Hematopoietic multipotent progenitor cell treated with erythropoietin and hydrocortisone succinate and interleukin-3 and kit ligand, for 17 days (in vitro differentiated cells): ENCODE measurements at regions not wholly inside any gene's neighbourhood (a gene's known extent, or its start where the extent isn't known, plus 50 kb on each side); places are given as distances from the start of the nearest gene placed in this dataset.

Experiments
- DNase-seq: peaks from one replicate; pipeline ENCODE4 v3.0.0-alpha.2; 2015; ENCODE audit warnings: low spot score

- no peak for DNase-seq
Measured at GRCh38 chr6:91173651-91174050, 586.8 kb upstream of the MAP3K7 start.

- no peak for DNase-seq
Measured at GRCh38 chr6:91173186-91173585, 586.3 kb upstream of the MAP3K7 start.

- DNase-seq = no peak
Measured at GRCh38 chr6:91171754-91172462, 585.0 kb upstream of the MAP3K7 start.

- DNase-seq = no peak
Measured at GRCh38 chr6:91167846-91168245, 581.0 kb upstream of the MAP3K7 start.

- no peak for DNase-seq
Measured at GRCh38 chr6:91166271-91167046, 579.6 kb upstream of the MAP3K7 start.

- DNase-seq = no peak
Measured at GRCh38 chr6:91164105-91164504, 577.2 kb upstream of the MAP3K7 start.

- DNase-seq = no peak
Measured at GRCh38 chr6:91161246-91161645, 574.4 kb upstream of the MAP3K7 start.

- no peak for DNase-seq
Measured at GRCh38 chr6:91155129-91155785, 568.4 kb upstream of the MAP3K7 start.

GRCh38 chr6:91152824-91153223 is 566.0 kb upstream of the MAP3K7 start:
- DNase-seq = no peak

GRCh38 chr6:91149956-91150705 is 563.3 kb upstream of the MAP3K7 start:
- no peak for DNase-seq

GRCh38 chr6:91149246-91149955 is 562.5 kb upstream of the MAP3K7 start:
- DNase-seq = no peak

GRCh38 chr6:91144126-91144525 is 557.3 kb upstream of the MAP3K7 start:
- DNase-seq = no peak

- DNase-seq = no peak
Measured at GRCh38 chr6:91142154-91142553, 555.3 kb upstream of the MAP3K7 start.

GRCh38 chr6:91141346-91141745 is 554.5 kb upstream of the MAP3K7 start:
- no peak for DNase-seq

- no peak for DNase-seq
Measured at GRCh38 chr6:91140449-91140848, 553.6 kb upstream of the MAP3K7 start.

- DNase-seq = no peak
Measured at GRCh38 chr6:91137286-91137685, 550.4 kb upstream of the MAP3K7 start.

GRCh38 chr6:91135406-91136103 is 548.7 kb upstream of the MAP3K7 start:
- no peak for DNase-seq

- DNase-seq = no peak
Measured at GRCh38 chr6:91132461-91132860, 545.6 kb upstream of the MAP3K7 start.

- no peak for DNase-seq
Measured at GRCh38 chr6:91130126-91130525, 543.3 kb upstream of the MAP3K7 start.

GRCh38 chr6:91127752-91128151 is 540.9 kb upstream of the MAP3K7 start:
- no peak for DNase-seq

- no peak for DNase-seq
Measured at GRCh38 chr6:91126876-91127275, 540.0 kb upstream of the MAP3K7 start.
